Activated naive CD8-positive, alpha-beta T cell treated with anti-CD3 and anti-CD28 coated beads, Interleukin-2, amount 10 ng/mL, durations not matched to agents 7 days and 5 days (primary cell): ENCODE measurements at regions not wholly inside any gene's neighbourhood (a gene's known extent, or its start where the extent isn't known, plus 50 kb on each side); places are given as distances from the start of the nearest gene placed in this dataset.

Source experiments
- ATAC-seq: fragments of 150-1000 bp; cut with Tn5 transposase; one replicate; pipeline ENCODE4 v1.10.0; 2021; ENCODE audit warnings: low read depth, moderate library complexity
- POLR2A ChIA-PET: fragments of 350-600 bp; sonication (Branson Sonifier 250); formaldehyde crosslinking; loops from one replicate; lab custom pipeline; 2021; ENCODE audit warnings: antibody characterized with exemption; lab: Charles Lee
- DNase-seq: peaks from one replicate; pipeline ENCODE4 v3.0.0; 2021
- H3K27ac Mint-ChIP-seq: one replicate; pipeline ENCODE4 v1.8.0; 2022; ENCODE audit warnings: mild to moderate bottlenecking, mixed read lengths
- H3K27me3 Mint-ChIP-seq: one replicate; pipeline ENCODE4 v1.8.0; 2022; ENCODE audit warnings: mild to moderate bottlenecking, moderate library complexity, mixed read lengths
- H3K36me3 Mint-ChIP-seq: one replicate; pipeline ENCODE4 v1.8.0; 2021; ENCODE audit warnings: mild to moderate bottlenecking, mixed read lengths
- H3K4me1 Mint-ChIP-seq: one replicate; pipeline ENCODE4 v1.8.0; 2021; ENCODE audit warnings: mixed read lengths
- H3K4me3 Mint-ChIP-seq: one replicate; pipeline ENCODE4 v1.8.0; 2022; ENCODE audit warnings: mild to moderate bottlenecking, moderate library complexity, mixed read lengths
- H3K9me3 Mint-ChIP-seq: one replicate; pipeline ENCODE4 v1.8.0; 2021; ENCODE audit warnings: mixed read lengths

DNA sequence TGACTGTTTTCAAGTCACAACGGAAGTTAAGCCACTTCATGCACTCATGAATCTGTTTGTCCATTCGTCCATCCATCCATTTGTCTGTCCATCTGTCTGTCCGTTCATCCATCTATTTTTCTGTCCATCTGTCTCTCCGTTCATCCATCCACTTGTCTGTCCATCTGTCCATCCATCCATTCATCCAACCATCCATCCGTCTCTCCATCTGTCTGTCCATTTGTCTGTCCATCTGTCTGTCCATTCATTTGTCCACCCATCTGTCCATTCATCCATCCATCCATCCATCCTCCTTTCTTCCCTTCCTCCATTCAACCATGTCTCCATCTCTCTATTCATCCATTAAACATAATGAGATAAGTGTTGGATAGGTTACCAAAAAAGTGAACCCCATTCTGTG lies 123.5 kb upstream of the UQCRFS1 start:
- Mint-ChIP-seq H3K4me3 (no peak overlapping the region), H3K27ac (no peak overlapping the region), H3K9me3 (peaks cover 7% of the 10 kb centered on the region), H3K36me3 (no peaks in the 10 kb centered on the region), H3K4me1 (no peaks in the 10 kb centered on the region), H3K27me3 (no peaks in the 10 kb centered on the region)
- POLR2A ChIA-PET, result no interaction called here
- DNase-seq, result no peak
- no peak for ATAC-seq

DNA sequence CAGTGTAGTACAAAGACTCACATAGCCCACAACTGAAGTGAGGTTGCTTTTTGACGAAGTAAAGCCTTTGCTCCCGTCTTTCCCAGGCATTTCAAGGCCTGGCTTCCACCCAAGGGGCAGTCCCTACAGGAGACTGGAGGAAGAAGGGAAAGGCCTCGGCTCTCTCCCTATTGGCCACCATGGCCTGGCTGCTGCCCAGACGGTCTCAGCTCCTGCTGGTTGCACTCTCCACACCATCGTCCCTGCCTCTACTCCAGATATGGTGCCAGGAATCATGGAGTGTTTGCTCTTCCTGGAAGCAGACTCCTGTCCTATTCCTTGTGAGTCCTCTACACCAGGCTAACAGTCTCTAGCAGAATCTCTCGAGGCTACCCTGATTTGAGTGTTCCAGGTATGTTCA lies 124.1 kb upstream of the UQCRFS1 start:
- DNase-seq (no peak), ATAC-seq (no peak)
- Mint-ChIP-seq H3K4me1 (no peaks in the 10 kb centered on the region), H3K27ac (no peak overlapping the region), H3K36me3 (no peaks in the 10 kb centered on the region), H3K9me3 (peaks cover 9% of the 10 kb centered on the region), H3K27me3 (no peaks in the 10 kb centered on the region), H3K4me3 (no peak overlapping the region)
- POLR2A ChIA-PET, result no interaction called here

DNA sequence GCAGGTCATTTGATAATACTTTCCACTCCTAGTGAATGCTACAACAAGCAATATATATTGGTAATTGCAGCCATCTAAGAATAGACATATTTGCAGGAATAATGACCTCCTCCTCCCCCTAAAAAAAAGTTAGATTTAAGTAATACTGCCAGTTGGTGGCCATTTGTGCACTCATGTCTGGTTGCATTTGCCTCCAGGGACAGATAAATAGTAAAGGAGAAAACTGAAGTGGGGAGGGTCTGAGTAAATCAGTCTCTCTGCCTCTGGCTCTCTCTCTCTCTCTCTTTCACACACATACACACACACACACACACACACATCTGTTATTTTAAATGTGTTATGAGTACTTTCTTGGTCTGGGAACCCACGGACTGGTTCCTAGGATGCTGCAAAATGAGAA lies 125.5 kb upstream of the UQCRFS1 start:
- H3K4me1 Mint-ChIP-seq, result no peaks in the 10 kb centered on the region
- no peaks in the 10 kb centered on the region for H3K36me3 Mint-ChIP-seq
- ATAC-seq (no peak), DNase-seq (no peak)
- POLR2A ChIA-PET, result no interaction called here
- H3K4me3 Mint-ChIP-seq, result no peak overlapping the region
- H3K9me3 Mint-ChIP-seq, result peaks cover 11% of the 10 kb centered on the region
- no peak overlapping the region for H3K27ac Mint-ChIP-seq
- no peaks in the 10 kb centered on the region for H3K27me3 Mint-ChIP-seq

DNA sequence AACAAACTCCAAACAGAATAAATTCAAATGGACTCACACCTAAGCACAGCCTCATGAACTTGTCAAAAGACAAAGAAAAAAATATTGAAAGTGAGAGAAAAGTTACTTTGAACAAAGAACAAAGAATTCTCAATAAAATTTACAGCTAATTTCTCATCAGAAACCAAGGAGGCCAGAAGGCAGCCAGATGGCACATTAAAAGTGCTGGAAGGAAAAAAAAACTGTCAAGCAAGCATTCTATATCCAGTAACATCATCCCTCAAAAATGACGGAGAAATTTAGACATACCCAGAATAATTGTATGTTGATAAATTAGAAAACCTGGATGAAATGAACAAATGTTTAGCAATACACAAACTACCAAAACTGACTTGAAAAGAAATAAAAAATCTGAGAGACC lies 129.8 kb upstream of the UQCRFS1 start:
- POLR2A ChIA-PET, result interaction anchor here (0.6 kb wide), 1 partner anchor 19 kb away, joined by 4 read pairs; no protein-coding TSS in a partner anchor
- Mint-ChIP-seq H3K36me3 (no peaks in the 10 kb centered on the region), H3K9me3 (peaks cover 15% of the 10 kb centered on the region), H3K4me3 (no peak overlapping the region), H3K4me1 (no peaks in the 10 kb centered on the region), H3K27me3 (peaks cover 2% of the 10 kb centered on the region), H3K27ac (no peak overlapping the region)
- ATAC-seq (no peak), DNase-seq (no peak)

DNA sequence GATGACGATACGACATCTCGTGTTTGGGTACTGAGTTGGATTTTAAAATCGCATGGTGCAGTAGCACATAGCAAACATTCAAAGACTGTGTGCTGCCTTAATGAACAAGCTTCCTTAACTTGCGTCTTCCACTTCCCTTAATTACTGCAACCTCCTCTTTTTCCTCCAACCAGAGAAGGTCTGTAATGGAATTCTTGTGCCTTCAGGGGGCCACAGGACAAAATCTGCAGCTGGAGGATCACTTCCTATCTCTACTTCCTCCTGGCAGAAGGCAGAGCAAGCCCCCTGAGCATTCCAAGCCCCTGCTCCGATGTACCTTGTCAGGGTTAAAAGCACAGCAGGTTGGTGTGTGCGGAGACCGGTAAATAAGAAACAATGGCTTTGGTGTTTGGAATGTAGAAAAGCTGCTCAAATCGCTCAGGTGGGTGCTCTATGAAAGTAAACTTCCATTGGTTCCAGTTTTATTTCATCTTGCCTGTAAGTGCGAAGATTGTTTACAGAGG lies 151.3 kb upstream of the UQCRFS1 start:
- Mint-ChIP-seq H3K27me3 (peaks cover 34% of the 10 kb centered on the region), H3K4me1 (no peaks in the 10 kb centered on the region)

DNA sequence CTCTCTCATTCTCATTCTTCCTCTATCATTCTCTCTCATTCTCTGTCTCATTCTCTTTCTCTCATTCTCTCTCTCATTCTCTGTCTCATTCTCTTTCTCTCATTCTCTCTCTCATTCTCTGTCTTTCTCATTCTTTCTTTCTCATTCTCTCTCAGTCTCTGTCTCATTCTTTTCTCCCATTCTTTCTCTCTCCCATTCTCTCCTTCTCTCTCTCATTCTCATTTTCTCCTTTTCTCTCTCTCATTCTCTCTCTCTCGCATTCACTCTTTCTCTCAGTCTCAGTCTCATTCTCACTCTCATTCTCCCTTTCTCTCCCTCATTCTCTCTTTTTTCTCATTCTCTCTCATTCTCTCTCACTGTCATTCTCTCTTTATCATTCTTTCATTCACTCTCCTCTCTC lies 152.0 kb upstream of the UQCRFS1 start:
- DNase-seq (no peak), ATAC-seq (no peak)
- H3K4me3 Mint-ChIP-seq, result no peak overlapping the region
- H3K9me3 Mint-ChIP-seq, result no peaks in the 10 kb centered on the region
- peaks cover 34% of the 10 kb centered on the region for H3K27me3 Mint-ChIP-seq
- no peaks in the 10 kb centered on the region for H3K4me1 Mint-ChIP-seq
- POLR2A ChIA-PET, result no interaction called here
- H3K36me3 Mint-ChIP-seq, result no peaks in the 10 kb centered on the region
- H3K27ac Mint-ChIP-seq, result no peak overlapping the region

More for the DNA sequence above, 151.3 kb upstream of the UQCRFS1 start:
- ATAC-seq, result no peak
- POLR2A ChIA-PET, result no interaction called here
- no peak overlapping the region for H3K4me3 Mint-ChIP-seq
- H3K9me3 Mint-ChIP-seq, result no peaks in the 10 kb centered on the region
- no peak overlapping the region for H3K27ac Mint-ChIP-seq
- no peaks in the 10 kb centered on the region for H3K36me3 Mint-ChIP-seq
- no peak for DNase-seq

DNA sequence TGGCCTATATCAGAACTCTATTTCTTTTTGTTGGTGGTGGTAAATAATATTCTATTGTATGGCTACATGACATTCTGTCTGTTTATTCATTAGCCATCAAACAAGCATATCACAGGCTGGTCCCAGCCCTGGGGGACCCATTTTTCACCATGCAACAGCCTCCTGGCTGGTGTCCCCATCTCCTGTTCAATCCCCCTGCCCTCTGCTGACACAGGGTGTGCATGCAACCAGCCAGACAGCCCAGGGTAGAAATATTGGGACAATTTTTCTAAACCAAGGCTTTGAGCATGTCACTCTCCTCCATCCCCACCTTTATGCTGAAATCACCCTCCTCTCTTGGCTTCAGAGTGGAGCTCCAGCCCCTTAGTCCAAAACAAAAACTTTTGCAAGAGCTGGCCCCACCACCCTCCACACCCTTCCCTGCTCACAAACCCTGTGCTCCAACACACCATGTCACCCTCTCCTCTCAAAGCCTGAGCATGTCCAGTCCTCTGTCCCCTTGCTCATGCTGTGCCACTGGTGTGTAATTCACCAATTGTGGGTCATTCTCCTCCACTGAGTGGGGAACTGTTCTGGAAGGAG lies 153.0 kb upstream of the UQCRFS1 start:
- H3K9me3 Mint-ChIP-seq, result no peaks in the 10 kb centered on the region
- H3K27ac Mint-ChIP-seq, result no peak overlapping the region
- POLR2A ChIA-PET, result no interaction called here
- no peaks in the 10 kb centered on the region for H3K4me1 Mint-ChIP-seq
- ATAC-seq, result no peak
- H3K36me3 Mint-ChIP-seq, result no peaks in the 10 kb centered on the region
- H3K27me3 Mint-ChIP-seq, result peaks cover 34% of the 10 kb centered on the region
- DNase-seq, result no peak
- no peak overlapping the region for H3K4me3 Mint-ChIP-seq

DNA sequence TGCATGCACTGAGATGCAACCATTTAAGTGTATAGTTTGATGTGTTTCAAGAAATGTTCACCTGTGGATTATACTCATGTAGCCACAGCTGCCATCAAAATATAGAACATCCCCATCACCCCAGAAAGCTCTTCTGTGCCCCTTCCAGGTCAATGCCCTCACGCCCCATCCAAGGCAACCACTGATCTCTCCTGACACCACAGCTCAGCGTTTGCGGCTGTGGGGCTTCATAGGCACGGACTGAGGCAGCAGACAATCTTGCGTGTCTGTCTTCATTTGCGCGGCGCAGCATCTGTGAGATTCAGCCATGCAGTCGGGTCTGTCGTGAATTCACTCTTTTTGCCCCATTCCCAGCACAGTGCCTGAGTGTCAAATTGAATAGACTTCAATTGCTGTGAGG lies 153.8 kb upstream of the UQCRFS1 start:
- ATAC-seq, result no peak
- DNase-seq, result no peak
- H3K9me3 Mint-ChIP-seq, result no peaks in the 10 kb centered on the region
- peaks cover 34% of the 10 kb centered on the region for H3K27me3 Mint-ChIP-seq
- POLR2A ChIA-PET, result no interaction called here
- H3K36me3 Mint-ChIP-seq, result no peaks in the 10 kb centered on the region
- no peak overlapping the region for H3K4me3 Mint-ChIP-seq
- no peaks in the 10 kb centered on the region for H3K4me1 Mint-ChIP-seq
- no peak overlapping the region for H3K27ac Mint-ChIP-seq

DNA sequence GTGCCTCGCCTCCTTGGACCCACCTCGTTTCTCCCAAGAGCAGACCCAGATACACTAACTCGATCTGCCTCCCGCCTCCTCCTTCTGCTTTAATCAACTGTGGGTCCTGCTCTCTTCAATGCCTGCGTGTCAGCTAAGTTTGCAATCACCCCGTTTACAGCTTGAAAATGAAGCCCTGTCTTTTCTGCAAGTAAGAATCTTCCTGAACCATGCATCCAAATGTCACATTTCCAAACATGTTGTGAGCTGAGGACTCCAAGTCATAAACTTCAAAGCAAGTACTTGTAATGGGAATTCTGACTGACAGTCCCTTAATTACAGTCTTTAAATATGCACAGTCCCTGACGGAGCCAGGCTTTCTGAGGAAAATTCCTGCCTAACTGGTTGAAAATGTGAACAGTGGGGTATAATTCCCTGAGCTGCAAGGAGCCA lies 154.9 kb upstream of the UQCRFS1 start:
- no peak overlapping the region for H3K27ac Mint-ChIP-seq
- POLR2A ChIA-PET, result no interaction called here
- no peaks in the 10 kb centered on the region for H3K9me3 Mint-ChIP-seq
- no peaks in the 10 kb centered on the region for H3K4me1 Mint-ChIP-seq
- peaks cover 31% of the 10 kb centered on the region for H3K27me3 Mint-ChIP-seq
- H3K4me3 Mint-ChIP-seq, result no peak overlapping the region
- ATAC-seq, result no peak
- no peaks in the 10 kb centered on the region for H3K36me3 Mint-ChIP-seq
- DNase-seq, result no peak

DNA sequence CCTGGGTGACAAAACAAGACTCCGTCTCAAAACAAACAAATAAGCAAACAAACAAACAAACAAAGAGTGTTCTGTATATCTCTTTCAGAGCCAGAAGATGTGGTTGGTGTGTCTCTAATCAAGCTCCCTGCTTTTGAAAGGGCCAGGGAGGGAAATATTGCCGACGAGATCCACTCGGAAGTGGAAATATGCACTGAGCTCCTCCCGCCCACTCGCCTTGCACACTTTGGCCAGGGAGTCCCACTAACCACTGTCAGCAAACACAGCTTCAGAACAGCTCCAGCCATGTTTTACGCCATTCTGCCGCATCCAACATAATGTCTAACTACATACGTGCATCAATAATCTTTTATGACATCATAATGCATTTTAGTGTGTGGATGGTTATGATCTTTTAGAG lies 155.5 kb upstream of the VSTM2B start:
- Mint-ChIP-seq H3K4me1 (no peaks in the 10 kb centered on the region), H3K9me3 (no peaks in the 10 kb centered on the region), H3K27me3 (peaks cover 18% of the 10 kb centered on the region), H3K36me3 (no peaks in the 10 kb centered on the region), H3K27ac (no peak overlapping the region), H3K4me3 (no peak overlapping the region)
- ATAC-seq (no peak), DNase-seq (no peak)
- POLR2A ChIA-PET, result no interaction called here

DNA sequence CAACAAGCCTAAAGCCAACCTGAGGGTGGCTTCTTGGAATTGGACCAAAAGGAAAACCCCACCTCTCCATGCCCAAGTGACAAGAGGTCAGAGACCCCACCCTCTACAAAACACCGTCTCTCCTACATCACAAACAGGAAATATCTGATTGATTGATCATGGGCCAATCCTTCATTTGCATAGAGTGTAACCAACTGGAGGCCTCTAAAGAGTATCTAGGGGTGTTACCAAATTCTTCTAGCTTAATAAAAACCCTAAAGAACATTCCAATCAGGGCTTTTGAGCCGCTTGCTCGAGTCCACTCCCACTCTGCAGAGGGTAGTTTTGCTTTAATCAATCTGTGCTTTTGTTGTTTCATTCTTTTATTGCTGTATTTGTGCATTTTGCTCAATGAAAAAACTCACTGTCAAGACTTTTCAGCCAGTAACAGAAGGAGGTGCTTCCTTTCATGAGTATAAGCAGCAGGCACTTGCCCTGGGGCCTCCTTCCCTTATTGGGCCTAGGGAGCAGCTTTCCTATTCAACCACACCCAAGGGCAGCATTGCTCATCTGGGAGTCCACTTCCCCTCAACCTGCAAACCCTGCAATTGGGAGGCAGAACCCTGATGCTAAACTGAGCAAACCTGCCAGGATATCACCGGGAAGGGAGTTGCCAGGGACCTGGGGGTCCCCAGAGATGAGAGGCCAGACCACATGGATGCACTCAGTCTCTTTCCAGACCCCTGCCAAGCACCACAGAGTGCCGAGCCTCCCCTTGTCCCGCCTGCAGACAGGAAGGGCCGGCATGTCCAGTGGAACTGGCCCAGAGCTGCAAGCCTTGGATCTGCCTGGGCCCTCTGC lies 154.3 kb upstream of the VSTM2B start:
- no peak overlapping the region for H3K27ac Mint-ChIP-seq
- no peak for DNase-seq
- no peak for ATAC-seq
- no peak overlapping the region for H3K4me3 Mint-ChIP-seq
- no peaks in the 10 kb centered on the region for H3K36me3 Mint-ChIP-seq
- peaks cover 9% of the 10 kb centered on the region for H3K27me3 Mint-ChIP-seq
- H3K4me1 Mint-ChIP-seq, result no peaks in the 10 kb centered on the region
- no peaks in the 10 kb centered on the region for H3K9me3 Mint-ChIP-seq
- POLR2A ChIA-PET, result no interaction called here

DNA sequence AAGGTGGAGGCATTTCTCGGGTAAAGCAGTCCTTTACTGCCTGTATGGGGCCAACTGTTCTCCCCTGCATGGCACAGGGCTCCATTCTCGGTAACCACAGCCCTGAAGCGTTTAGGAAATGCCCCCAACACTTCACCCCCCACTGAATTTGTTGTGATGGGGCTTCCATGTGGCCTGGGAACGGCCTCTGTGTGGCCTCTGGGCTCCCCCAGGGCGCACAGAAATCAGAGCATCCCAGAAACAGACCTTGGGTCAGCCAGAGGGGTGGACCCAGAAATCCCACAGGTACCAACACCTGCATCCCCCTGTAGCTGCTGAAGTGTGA lies 153.7 kb upstream of the VSTM2B start:
- H3K36me3 Mint-ChIP-seq, result no peaks in the 10 kb centered on the region
- DNase-seq (no peak), ATAC-seq (no peak)
- H3K4me1 Mint-ChIP-seq, result no peaks in the 10 kb centered on the region
- POLR2A ChIA-PET, result no interaction called here
- no peak overlapping the region for H3K27ac Mint-ChIP-seq
- H3K27me3 Mint-ChIP-seq, result peaks cover 9% of the 10 kb centered on the region
- H3K9me3 Mint-ChIP-seq, result no peaks in the 10 kb centered on the region
- no peak overlapping the region for H3K4me3 Mint-ChIP-seq

DNA sequence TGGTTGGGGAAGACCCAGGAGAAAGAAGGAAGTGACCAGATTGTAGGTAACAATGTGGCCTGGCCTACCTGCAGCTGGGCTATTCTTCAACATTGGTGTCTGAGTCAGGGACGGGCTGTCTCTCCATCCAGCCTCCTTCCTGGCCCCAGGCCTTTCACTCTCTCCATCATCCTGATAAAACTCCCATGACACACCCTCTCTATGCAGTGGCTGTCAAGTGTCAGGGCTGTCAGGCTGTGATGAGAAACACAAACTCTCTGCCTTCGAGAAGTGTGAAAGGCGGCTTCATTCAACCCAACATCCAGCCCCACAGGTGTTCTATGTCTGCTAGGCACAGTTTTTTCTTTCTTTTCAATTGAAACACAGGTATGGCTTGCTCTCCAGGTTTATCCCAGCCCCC lies 153.3 kb upstream of the VSTM2B start:
- H3K4me3 Mint-ChIP-seq, result no peak overlapping the region
- no peak overlapping the region for H3K27ac Mint-ChIP-seq
- ATAC-seq (no peak), DNase-seq (no peak)
- no peaks in the 10 kb centered on the region for H3K9me3 Mint-ChIP-seq
- H3K4me1 Mint-ChIP-seq, result no peaks in the 10 kb centered on the region
- POLR2A ChIA-PET, result no interaction called here
- peaks cover 8% of the 10 kb centered on the region for H3K27me3 Mint-ChIP-seq
- H3K36me3 Mint-ChIP-seq, result no peaks in the 10 kb centered on the region
